ENCODE measurements at regions not wholly inside any gene's neighbourhood (a gene's known extent, or its start where the extent isn't known, plus 50 kb on each side); places are given as distances from the start of the nearest gene placed in this dataset.

DNA sequence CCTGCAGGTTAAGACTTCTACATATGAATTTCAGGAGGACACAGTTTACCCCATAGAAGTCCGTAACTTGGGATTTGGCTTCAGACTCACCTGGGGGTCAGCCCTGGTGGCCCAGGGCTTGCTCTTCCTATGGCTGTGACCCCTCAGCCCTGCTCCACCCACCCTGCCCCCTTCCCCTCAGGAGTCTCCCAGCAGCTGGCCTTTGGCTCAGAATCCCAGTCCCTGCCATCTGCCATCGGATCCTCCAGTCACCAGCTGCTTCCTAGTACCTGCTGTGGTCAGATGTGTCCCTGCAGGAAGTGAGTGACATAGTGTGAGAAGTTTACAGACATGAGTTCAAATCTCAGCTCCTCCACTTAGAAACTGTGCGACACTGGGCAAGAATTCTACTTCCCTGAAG lies 332.6 kb downstream of the NPHP4 start:
- Mint-ChIP-seq H3K27ac (no peak overlapping the region), H3K4me3 (no peak overlapping the region), H3K36me3 (no peaks in the 10 kb centered on the region), H3K27me3 (no peaks in the 10 kb centered on the region), H3K4me1 (peaks cover 1% of the 10 kb centered on the region), H3K9me3 (peaks cover 1% of the 10 kb centered on the region)
- ATAC-seq (ENCODE audit: low read depth): no peak
- DNase-seq: no peak
- POLR2A ChIA-PET: no interaction called here

DNA sequence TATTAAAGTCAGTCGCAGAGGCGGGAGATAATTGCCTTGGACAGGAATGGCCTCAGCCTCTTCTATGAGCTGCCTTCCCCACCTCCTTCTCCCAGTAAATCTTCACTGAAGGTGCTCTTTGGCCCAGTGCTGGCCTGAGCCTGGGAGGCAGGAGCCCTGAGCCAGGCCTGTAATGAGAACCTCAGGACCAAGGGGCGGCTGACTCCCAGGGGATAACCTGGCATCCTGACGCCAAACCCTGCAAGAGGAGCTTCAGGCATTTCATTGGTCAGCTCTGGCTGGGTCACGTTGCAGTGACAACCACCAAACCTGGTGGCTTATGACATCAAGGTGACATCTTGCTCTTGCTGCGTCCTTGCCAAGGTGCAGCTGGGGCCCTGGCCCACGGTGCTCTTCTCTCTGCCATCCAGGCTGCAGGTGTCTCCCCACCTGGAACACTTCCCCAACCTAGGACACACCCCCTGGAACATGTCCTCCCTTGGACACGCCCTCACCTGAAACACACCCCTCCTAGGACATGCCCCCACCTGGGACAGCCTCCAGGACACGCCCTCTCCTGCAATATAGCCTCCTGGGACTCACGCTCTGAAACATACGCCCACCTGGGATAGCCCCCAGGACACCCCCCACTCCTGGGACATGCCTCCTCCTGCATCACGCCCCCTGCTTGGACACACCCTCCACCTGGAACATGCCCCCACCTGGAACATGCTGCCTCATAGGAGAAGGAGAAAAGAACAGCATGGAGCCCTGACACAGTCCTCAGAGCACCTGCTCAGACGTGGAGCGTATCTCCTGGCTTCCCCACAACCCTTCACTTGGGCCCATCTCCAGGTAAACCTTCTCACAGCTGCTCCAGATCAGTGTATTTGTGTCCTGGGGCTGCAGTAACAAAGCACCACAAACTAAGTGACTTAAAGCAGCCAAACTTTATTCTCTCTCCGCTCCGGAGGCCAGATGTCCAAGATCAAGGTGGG lies 333.6 kb downstream of the NPHP4 start:
- no peak for DNase-seq
- H3K27me3 Mint-ChIP-seq: no peaks in the 10 kb centered on the region
- peaks cover 1% of the 10 kb centered on the region for H3K4me1 Mint-ChIP-seq
- POLR2A ChIA-PET: no interaction called here
- peaks cover 1% of the 10 kb centered on the region for H3K9me3 Mint-ChIP-seq
- no peak for ATAC-seq (ENCODE audit: low read depth)
- no peaks in the 10 kb centered on the region for H3K36me3 Mint-ChIP-seq
- H3K4me3 Mint-ChIP-seq: no peak overlapping the region
- no peak overlapping the region for H3K27ac Mint-ChIP-seq

DNA sequence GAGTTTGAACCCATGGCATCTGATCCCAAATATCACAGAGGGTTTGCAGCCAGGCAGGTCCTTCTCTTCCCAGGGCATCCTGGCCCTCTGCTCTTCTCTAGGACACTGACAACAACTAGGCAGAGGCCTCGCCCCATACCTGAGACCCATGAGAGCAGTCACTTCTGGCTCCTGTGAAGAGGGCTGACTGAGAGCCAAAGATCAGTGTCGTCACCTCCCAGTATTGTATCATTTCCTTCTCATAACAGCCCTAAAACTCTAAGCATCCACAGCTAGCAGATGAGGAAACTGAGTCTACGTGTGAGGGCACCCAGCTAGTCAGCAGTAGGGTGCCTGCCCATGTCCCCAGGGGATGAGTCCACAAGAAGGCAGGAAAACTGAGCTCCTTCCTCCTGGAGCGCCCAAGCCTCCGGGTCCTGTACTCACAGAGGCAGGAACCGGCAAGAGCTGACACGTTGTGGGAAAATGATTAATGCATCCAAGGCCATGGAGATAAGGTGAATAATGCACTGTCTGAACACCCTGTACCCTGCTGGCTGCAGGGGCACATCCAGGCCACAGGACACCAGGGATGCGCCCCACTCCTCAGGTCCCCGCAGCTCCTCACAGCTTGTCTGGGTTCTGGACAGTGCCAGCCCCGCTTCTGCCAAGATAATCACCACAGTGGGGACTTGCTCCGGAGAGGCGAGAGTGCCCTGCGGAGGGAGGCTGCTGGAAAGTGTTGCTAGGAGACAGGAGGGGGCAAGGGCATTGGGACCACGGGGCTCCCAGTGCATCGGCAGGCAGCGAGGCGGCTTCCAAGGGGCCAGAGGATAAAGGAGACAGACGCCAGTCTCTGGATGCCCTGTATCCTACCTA lies 340.0 kb downstream of the NPHP4 start:
- Mint-ChIP-seq H3K27ac (no peak overlapping the region), H3K36me3 (no peaks in the 10 kb centered on the region), H3K9me3 (peaks cover 1% of the 10 kb centered on the region), H3K4me3 (no peak overlapping the region), H3K27me3 (peaks cover 13% of the 10 kb centered on the region), H3K4me1 (peaks cover 1% of the 10 kb centered on the region)
- POLR2A ChIA-PET: no interaction called here
- DNase-seq (no peak), ATAC-seq (ENCODE audit: low read depth) (no peak)

DNA sequence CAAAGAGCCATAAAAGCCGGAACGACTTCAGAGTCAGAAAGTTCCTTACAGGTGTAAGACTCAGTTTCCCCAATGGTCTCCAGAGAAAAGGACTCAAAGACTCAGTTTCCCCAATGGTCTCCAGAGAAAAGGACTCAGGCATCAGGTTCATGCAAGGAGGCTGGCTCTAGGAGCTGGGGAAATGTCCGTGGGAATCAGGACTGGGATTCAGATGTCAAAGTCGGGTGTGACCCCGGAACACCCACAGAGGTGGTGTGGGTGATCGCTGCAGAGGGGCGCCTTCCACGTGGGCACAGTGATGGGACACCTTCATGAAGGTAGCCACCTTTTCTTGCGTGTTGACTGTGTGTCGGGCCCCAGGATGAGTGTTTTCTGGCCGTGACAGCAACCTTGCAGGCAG lies 340.8 kb downstream of the NPHP4 start:
- peaks cover 16% of the 10 kb centered on the region for H3K27me3 Mint-ChIP-seq

DNA sequence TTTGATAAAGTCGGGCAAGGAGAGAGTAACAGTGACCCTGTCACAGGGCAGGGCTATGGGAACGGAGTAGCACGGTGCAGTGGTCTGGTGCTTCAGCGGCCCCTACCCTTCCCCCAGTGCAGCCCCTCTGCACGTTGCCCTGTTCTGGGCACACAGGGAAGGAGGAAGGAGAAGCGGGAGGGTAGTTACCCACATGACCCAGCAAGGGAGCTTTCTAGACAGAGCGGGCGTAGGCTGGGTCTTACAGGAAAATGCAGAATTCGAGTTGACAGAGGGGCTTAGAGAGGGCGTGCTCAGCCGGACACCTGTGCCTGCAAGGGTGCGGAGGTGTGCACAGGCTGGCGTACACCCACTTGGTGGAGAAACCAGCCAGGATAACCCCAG lies 341.2 kb downstream of the NPHP4 start:
- POLR2A ChIA-PET: no interaction called here
- Mint-ChIP-seq H3K4me1 (peaks cover 1% of the 10 kb centered on the region), H3K9me3 (peaks cover 8% of the 10 kb centered on the region), H3K27ac (no peak overlapping the region), H3K36me3 (no peaks in the 10 kb centered on the region), H3K27me3 (peaks cover 16% of the 10 kb centered on the region), H3K4me3 (no peak overlapping the region)
- DNase-seq: no peak
- ATAC-seq (ENCODE audit: low read depth): no peak

More for the DNA sequence above, 340.8 kb downstream of the NPHP4 start:
- Mint-ChIP-seq H3K36me3 (no peaks in the 10 kb centered on the region), H3K4me1 (peaks cover 1% of the 10 kb centered on the region), H3K27ac (no peak overlapping the region), H3K4me3 (no peak overlapping the region), H3K9me3 (peaks cover 6% of the 10 kb centered on the region)
- DNase-seq (no peak), ATAC-seq (ENCODE audit: low read depth) (no peak)
- POLR2A ChIA-PET: no interaction called here

DNA sequence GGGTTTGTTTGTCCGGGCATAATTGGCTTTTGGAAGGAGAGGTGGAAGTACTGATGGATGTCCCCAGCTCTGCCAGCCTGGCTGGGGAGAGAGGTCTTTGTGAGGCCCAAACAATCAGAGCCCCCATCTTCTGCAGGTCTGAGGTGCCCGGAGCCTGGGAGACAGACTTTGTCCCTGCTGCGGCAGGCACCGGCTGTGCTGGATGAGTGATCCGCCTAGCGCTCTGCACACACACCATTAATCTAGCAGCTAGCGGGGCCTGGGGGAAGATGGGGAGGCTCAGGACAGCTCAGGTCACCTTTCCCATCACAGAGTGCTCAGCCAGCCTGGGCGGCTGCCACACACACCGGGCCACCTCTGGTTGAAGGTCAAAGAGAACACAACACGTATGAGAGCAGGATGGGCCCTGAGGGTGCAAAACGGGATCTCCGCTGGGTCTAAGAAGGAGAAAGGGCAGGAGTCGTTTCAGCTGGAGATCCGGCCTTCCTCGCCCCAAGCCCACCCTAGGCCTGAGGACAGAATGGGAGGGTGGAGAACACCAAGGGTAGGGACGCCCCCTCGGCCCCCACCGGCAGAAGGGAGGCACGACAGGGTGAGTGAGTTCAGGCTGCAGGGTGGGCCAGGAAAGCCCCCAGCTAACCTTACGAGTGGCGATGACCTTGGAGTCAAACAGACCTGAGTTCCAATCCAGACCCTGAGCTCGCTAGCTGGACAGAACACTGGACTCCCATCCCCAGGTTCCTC lies 341.8 kb downstream of the NPHP4 start:
- Mint-ChIP-seq H3K9me3 (peaks cover 7% of the 10 kb centered on the region), H3K27ac (no peak overlapping the region), H3K27me3 (peaks cover 16% of the 10 kb centered on the region), H3K4me1 (no peaks in the 10 kb centered on the region), H3K4me3 (no peak overlapping the region), H3K36me3 (no peaks in the 10 kb centered on the region)
- ATAC-seq (ENCODE audit: low read depth) (no peak), DNase-seq (no peak)
- POLR2A ChIA-PET: no interaction called here

DNA sequence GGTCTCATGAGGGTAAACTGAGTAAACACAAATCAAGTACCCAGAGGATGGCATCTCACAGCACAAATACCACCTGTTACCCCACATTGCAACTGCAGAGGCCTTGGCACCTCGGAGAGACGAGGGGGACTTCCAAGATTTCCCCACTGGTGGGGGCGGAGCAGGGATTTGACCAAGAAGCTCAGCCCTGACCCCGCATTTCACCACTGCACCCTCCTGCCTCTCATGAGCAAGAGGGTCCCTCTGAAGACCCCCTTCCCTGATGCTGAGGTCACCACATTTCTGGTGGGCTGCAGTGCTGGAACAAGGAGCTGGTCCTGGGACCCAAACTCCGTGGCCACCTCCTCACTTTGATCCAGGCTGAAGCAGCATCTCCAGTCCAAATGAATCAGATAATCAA lies 342.4 kb downstream of the NPHP4 start:
- Mint-ChIP-seq H3K27me3 (peaks cover 16% of the 10 kb centered on the region), H3K36me3 (no peaks in the 10 kb centered on the region), H3K4me1 (no peaks in the 10 kb centered on the region), H3K27ac (no peak overlapping the region), H3K9me3 (peaks cover 7% of the 10 kb centered on the region), H3K4me3 (no peak overlapping the region)
- POLR2A ChIA-PET: no interaction called here
- no peak for DNase-seq
- no peak for ATAC-seq (ENCODE audit: low read depth)

DNA sequence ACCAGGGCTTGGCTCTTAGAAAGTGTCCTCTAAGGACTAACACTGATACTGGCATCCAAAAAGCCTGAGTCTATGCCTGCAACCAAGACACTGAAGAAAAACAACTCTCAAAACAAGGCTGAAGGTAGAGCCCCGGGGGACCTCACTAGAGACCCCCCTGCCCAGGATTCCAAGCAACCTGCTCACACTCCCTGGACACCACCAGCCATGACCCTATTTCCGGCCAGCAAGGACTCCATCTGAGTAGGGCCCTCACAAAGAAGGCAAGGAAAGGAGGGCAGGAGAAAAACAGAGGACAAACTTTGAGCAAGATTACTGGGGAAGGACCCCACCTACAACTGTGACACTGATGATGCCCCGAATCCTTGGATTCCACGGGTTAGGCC lies 343.1 kb downstream of the NPHP4 start:
- DNase-seq (no peak), ATAC-seq (ENCODE audit: low read depth) (no peak)
- Mint-ChIP-seq H3K27me3 (peaks cover 16% of the 10 kb centered on the region), H3K9me3 (peaks cover 8% of the 10 kb centered on the region), H3K27ac (no peak overlapping the region), H3K4me1 (no peaks in the 10 kb centered on the region), H3K4me3 (no peak overlapping the region), H3K36me3 (no peaks in the 10 kb centered on the region)
- POLR2A ChIA-PET: no interaction called here

DNA sequence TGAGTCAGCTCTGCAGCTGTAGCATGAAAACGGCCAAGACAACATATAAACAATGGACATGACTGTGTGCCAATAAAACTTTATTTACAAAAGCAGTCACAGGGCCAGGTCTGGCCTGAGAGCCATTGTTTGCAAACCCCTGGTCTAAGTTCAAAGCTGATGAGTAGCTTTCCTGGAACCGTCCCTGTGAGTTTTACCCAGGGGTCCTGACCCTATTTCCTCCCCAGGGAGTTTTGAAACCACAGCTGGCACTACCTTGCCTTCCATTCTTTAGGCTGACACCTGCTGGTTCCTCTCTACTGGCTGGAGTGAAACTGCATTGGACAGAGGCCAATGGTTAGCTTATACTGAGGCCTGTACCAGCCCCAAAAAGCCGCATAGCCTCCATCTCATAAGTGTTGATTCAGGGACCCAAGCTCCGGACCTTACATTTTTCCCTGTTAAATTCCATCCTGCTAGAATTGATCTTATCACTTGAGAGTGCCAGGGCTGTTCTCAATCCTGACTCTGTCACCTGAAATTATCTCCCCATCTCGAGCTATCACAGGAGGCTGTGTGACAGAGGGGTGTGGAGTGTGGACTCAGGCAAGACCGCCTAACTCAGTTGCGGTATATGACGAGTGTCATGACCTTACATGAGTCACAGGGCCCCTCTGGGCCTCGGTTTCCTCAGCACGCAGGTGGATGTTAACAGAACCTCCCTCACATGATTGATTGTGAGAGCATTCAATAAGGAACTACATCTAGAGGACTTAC lies 343.6 kb downstream of the NPHP4 start:
- H3K4me3 Mint-ChIP-seq: no peak overlapping the region
- DNase-seq: no peak
- H3K27me3 Mint-ChIP-seq: peaks cover 16% of the 10 kb centered on the region
- no peak for ATAC-seq (ENCODE audit: low read depth)
- H3K27ac Mint-ChIP-seq: no peak overlapping the region
- POLR2A ChIA-PET: no interaction called here
- no peaks in the 10 kb centered on the region for H3K4me1 Mint-ChIP-seq
- no peaks in the 10 kb centered on the region for H3K36me3 Mint-ChIP-seq
- peaks cover 8% of the 10 kb centered on the region for H3K9me3 Mint-ChIP-seq

DNA sequence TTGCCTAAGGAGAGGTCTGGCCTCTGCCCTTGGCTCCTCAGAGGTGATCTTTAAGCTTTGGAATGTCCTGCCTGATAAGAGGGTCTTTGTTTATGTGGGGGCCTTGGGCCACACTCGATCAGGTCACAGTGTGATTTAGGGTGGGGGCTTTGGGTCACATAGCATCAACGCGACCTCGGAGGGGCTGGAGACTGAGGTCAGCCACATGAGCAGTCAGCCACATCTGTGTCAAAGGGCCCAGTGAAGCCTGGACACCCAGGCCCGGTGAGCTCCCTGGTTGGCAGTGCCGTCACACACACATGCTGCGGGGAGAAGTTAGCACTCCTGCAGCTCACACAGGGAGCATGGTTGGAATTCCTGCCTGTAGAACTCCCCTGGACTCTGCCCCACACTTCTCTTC lies 345.0 kb downstream of the NPHP4 start:
- no peak for ATAC-seq (ENCODE audit: low read depth)
- POLR2A ChIA-PET: no interaction called here
- peaks cover 8% of the 10 kb centered on the region for H3K9me3 Mint-ChIP-seq
- H3K27me3 Mint-ChIP-seq: peaks cover 11% of the 10 kb centered on the region
- no peak for DNase-seq
- no peaks in the 10 kb centered on the region for H3K4me1 Mint-ChIP-seq
- H3K27ac Mint-ChIP-seq: no peak overlapping the region
- H3K36me3 Mint-ChIP-seq: no peaks in the 10 kb centered on the region
- H3K4me3 Mint-ChIP-seq: no peak overlapping the region

DNA sequence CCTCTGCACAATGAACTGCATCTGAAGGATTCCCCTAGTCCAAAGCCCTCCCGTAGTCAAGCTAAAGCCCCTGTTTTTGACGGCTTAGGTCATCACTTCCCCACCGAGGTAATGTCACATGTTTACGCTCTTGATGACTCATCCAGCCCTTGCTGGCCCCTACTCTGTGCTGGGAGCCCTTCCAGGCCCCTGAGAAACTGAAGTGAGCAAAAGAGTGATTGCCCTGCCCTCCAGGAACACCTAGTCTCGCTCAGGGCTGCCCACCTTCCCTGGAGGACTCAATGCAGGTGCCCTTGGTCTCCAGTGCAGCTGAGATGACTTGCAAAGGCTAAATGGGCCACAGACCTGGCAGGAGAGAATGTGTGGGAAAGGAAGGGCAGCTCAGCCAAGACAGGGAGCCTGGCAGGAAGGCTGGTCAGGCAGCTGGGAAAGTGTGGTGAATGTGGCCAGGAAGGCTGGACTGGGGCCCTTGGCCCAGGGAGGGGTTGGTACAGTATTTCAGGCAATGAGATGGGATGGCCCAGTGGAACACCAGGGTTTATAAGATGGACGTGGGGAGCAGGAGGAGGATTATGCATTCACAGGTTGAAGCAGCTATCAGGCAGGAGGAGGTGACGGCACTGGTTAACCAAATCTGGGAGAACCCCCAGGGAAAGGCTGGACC lies 345.6 kb downstream of the NPHP4 start:
- Mint-ChIP-seq H3K27ac (no peak overlapping the region), H3K4me3 (no peak overlapping the region), H3K36me3 (no peaks in the 10 kb centered on the region), H3K4me1 (no peaks in the 10 kb centered on the region), H3K9me3 (peaks cover 8% of the 10 kb centered on the region), H3K27me3 (peaks cover 6% of the 10 kb centered on the region)
- no peak for ATAC-seq (ENCODE audit: low read depth)
- no peak for DNase-seq
- POLR2A ChIA-PET: no interaction called here

DNA sequence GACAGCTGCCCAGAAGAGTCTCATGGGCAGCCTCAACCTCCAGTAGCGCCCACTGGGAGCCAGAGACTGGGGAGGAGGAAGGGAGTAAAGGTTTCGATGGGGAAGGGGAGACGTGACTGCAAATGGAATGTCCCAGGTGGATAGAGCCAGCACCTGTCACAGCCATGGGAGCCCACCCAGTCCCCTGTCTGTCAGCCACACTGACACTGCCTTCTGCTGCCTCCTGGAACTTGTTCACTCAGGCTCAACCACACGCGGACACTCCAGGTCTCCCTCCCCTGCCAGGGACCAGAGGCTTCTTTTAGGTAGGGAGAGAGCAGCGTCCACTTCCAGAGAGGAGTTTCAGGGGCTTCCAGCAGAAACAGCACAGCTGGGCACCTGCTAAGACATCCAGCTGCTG lies 346.3 kb downstream of the NPHP4 start:
- no peak overlapping the region for H3K27ac Mint-ChIP-seq
- ATAC-seq (ENCODE audit: low read depth) (no peak), DNase-seq (no peak)
- peaks cover 4% of the 10 kb centered on the region for H3K27me3 Mint-ChIP-seq
- H3K4me3 Mint-ChIP-seq: no peak overlapping the region
- H3K9me3 Mint-ChIP-seq: peaks cover 8% of the 10 kb centered on the region
- POLR2A ChIA-PET: no interaction called here
- H3K36me3 Mint-ChIP-seq: no peaks in the 10 kb centered on the region
- no peaks in the 10 kb centered on the region for H3K4me1 Mint-ChIP-seq

DNA sequence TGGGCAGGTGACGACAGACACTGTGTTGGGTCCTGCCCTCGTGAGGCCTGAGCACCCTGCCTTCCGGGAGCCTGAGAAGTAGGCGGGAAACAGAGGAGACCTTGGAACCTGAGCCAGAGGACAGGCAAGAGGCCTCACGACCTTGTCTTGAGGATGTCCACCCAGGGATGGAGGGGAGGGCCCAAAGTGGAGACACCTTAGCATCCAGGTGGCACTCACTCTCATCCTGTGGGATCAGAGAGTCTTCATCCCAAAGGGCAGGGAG lies 347.2 kb downstream of the NPHP4 start:
- ATAC-seq (ENCODE audit: low read depth) (no peak), DNase-seq (no peak)
- H3K27me3 Mint-ChIP-seq: peaks cover 3% of the 10 kb centered on the region
- no peak overlapping the region for H3K4me3 Mint-ChIP-seq
- H3K27ac Mint-ChIP-seq: no peak overlapping the region
- H3K4me1 Mint-ChIP-seq: no peaks in the 10 kb centered on the region
- peaks cover 8% of the 10 kb centered on the region for H3K9me3 Mint-ChIP-seq
- no peaks in the 10 kb centered on the region for H3K36me3 Mint-ChIP-seq
- POLR2A ChIA-PET: no interaction called here
